ENCODE measurements at regions not wholly inside any gene's neighbourhood (a gene's known extent, or its start where the extent isn't known, plus 50 kb on each side); places are given as distances from the start of the nearest gene placed in this dataset.

DNA sequence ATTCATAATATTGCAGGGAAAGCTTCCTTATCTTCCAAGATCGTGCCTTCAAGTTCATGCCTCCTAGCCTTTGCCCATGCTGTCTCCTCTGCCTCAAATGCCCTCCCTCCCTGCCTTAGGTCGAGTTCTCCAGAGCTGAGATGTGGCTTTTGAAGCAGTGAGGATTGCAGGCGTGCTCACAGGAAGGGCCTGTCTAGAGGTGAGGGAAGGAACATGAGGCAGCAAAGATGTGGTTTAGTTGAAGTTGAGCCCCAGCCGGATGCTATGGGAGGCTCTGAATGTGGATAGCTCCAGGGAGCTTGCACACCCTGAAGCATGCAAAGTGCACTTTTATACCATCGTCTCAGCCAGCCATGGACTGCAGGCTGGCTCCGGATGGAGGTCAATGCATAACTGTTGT lies 754.6 kb upstream of the EEF2KMT start:
- TF ChIP-seq, protein P1, sequence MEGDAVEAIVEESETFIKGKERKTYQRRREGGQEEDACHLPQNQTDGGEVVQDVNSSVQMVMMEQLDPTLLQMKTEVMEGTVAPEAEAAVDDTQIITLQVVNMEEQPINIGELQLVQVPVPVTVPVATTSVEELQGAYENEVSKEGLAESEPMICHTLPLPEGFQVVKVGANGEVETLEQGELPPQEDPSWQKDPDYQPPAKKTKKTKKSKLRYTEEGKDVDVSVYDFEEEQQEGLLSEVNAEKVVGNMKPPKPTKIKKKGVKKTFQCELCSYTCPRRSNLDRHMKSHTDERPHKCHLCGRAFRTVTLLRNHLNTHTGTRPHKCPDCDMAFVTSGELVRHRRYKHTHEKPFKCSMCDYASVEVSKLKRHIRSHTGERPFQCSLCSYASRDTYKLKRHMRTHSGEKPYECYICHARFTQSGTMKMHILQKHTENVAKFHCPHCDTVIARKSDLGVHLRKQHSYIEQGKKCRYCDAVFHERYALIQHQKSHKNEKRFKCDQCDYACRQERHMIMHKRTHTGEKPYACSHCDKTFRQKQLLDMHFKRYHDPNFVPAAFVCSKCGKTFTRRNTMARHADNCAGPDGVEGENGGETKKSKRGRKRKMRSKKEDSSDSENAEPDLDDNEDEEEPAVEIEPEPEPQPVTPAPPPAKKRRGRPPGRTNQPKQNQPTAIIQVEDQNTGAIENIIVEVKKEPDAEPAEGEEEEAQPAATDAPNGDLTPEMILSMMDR (optimal IDR thresholded peaks at IDR 0.05 in 1 of 3, IDR thresholded peaks at IDR 0.05 in 1 of 3, conservative IDR thresholded peaks at IDR 0.05 in 1 of 3; ENCODE audit: extremely low read depth in 1 of 3, insufficient read depth in 2 of 3, low read length in 3 of 3), result no peak
- no peak for TF ChIP-seq EZH2 (IDR thresholded peaks at IDR 0.05; ENCODE audit: low read length)

All from keratinocyte (primary cell).